ENCODE measurements at regions not wholly inside any gene's neighbourhood (a gene's known extent, or its start where the extent isn't known, plus 50 kb on each side); places are given as distances from the start of the nearest gene placed in this dataset.
"Not testable (repeated sequence)": the region's sequence is repeated elsewhere in the genome, so short reads cannot be mapped to it uniquely, and the experiment has no call there.

DNA sequence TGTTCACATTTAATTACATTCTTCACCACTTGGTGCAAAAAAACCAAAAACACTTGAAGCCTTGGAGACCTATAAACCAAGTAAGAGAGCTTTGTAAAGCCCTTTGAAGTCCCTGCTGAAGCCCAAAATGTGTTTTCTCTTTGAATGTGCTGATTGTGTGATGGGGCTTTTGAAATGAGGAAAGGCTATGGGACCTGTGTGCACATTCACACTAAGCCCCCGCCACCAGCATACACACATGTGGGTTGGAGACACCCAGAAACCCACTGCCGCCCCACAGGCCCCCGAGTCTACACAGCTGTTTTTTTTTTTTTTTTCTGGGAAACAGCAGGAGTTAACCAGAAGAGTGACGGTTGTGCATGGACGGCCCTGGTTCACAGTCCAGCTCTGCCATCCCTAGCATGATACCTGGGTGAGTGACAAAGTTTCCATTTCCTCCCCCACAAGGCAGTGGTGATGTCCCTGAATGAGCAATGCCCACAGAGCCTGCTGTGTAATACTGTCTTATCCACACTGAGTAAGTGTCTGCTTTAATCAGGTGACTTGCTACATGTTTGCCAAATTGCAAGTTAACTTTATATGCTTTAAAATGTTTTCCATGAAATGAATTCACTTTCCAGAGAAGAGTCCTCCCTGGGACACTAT lies 154.6 kb upstream of the GDF10 start:
- DNase-seq, result no peak

DNA sequence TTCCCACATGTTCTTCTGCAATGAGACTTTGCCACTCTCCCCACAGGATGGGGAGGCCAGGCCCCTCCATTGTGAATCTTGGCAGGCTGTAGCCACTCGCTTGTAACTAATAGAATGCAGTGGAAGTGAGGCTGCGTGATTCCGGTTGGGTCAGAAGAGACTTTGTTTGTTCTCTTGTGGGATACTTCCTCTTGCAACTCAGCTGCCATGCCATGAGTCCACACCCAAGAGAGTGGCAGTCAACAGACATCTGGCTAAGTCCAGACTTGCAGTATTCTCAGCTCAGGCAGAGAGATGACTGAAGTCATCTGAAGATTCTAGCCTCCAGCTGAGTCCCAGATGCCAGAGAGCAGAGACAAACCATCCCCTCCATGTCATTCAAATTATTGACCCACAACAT lies 153.4 kb upstream of the GDF10 start:
- DNase-seq, result no peak

DNA sequence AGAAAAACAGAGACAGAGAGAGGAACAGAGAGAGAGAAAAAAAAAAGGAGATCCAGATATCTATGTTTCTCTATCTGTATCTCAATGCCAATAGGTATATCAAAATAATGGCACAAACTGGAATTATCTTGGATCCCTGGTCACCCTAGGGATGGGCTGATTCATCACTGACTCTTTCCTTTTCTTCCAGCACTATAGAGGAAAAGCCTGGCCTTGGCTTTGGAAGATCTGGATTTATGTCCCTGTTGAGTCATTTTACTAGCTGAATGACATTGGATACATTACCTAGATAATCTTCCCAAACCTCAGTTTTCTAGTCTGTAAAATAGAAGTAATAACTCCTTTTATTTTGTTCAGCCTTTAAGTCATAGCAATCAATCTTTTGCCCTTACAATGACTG lies 152.8 kb upstream of the GDF10 start:
- DNase-seq, result no peak

DNA sequence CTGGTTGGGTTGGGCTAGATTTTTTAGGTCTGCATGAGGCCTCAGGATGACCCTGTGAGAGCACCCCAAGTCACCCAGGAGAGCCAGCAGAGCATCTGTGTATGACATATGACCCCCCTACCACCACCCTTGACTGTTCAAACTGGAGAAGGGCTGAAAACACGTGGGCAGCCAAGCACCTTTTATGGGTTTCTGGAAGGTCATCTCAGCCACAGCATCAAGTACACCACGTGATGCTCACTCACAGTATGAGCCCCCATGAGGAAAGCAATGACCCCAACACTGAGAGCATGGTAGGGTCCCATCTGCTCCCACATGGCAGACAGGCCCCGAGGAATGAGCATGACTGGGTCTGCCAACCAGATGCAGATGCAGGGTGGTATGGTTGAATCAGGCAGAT lies 149.4 kb upstream of the GDF10 start:
- DNase-seq, result no peak

DNA sequence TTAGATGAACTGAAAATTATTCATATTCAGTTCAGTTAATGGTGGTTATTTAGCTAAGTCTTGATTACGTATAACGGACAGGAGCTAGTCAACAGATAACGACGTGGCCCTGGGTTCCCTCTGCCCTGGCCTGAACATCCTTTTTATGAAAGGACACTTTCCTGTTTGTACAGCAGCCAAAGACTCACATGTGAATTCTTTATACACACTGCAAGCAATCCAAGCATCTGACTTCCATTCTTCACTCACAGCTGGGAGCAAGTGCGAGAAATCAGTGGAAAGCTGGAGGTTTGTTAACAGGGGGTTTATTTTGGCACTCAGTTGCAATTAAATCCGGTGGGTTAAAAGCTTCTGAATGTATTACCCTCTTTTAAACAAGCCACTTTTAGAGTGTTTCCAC lies 148.1 kb upstream of the GDF10 start:
- DNase-seq, result no peak

DNA sequence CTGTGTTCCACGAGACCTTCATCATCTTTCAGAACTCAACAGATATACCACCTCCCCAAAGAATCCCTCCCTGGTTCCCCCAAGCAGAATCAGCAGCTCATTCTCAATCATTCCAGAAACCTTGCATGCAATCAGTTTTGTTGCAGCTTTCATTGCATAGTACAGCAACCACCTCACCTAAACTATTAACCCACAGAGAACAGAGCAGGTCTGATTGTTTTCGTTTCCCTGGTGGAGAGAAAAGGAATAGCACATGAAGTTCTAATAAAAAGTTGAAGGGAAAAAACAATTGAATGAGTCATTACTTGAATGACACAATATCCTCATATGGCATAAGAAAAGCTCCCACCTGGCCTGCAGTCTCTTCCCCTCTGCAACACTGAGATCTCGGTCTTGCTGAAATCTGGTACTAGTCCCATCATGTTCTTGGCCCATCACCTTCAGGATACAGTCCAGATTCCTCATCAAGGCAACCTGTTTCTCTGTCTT lies 147.1 kb upstream of the GDF10 start:
- no peak for DNase-seq

DNA sequence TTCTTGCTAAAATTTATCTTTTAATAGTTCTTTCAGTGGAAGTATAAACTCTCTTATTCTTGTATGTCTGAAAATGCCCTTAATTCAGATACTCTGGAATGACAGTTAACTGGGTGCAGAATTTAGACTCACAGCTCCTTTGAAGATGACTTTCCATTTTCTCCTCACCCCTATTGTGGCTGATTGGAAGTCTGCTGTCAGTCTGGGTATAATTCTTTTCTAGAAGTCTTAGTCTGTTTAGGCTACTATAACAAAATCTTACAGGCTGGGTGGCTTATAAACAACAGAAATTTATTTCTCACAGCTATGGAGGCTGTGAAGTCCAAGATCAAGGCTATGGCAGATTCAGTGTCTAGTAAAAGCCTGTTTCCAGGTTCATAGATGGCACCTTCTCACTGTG lies 145.2 kb upstream of the GDF10 start:
- no peak for DNase-seq

DNA sequence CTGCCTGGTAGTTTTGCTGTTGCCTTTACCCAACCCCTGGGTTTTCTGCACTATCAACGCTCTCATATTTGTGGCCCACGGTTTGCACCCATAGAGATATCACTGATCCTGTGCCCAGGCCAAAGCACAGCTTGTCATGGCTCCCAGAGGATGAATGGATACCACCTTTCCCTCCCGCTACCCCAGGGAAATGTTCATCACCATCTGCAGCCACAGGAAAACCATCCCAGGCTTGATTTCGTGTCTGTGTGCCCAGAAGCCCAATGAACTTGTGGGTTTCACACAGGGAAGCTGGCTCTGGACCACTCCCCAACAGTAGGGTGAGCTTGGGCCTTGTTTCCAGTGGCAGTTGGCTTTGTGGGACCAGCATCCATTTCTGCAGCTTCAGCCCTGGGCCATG lies 143.1 kb upstream of the GDF10 start:
- DNase-seq, result no peak

DNA sequence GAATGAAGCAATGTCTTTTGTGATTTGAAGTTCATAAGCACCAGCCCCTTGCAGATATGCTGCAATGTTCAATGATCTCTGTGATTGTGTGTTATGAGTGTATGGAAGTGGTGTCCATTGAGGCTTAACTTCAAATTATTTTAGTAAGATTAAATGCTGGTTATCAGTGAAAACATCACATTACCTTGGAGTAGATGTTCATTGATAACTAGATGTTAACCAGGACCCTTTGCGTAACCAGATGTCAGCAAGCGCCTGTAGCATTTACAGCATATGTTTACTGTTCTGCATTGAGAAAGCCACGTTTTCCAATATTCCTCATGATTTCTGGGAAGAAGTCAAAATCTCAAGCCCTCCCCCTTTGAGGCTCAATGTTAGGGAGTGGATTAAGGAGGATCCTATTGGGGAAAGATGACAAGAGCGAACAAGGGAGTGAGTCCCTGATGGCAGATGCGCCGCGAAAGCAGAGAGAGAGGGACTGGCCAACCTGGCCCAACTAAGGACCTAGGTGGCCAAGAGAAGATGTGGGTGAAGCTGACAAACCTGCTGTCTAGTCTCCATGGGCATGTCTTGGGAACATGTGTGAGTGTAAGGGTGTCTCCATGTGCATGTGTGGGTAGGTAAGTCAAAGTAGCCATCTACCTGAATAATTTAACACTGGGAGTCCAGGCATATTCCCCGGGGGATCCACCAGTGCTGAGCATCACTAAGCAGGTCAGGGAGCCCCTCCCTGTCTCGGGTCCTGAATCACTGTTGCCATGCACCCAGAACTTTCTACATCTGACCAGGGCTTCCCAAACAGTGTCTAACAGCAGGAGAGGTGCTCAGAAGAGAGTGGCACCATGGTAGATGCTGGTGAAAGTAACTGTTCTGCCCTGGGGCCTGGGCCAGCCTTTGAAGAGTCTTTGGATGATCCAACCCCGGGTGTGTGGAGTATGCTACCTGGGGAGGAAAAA lies 141.6 kb upstream of the GDF10 start:
- no peak for DNase-seq

DNA sequence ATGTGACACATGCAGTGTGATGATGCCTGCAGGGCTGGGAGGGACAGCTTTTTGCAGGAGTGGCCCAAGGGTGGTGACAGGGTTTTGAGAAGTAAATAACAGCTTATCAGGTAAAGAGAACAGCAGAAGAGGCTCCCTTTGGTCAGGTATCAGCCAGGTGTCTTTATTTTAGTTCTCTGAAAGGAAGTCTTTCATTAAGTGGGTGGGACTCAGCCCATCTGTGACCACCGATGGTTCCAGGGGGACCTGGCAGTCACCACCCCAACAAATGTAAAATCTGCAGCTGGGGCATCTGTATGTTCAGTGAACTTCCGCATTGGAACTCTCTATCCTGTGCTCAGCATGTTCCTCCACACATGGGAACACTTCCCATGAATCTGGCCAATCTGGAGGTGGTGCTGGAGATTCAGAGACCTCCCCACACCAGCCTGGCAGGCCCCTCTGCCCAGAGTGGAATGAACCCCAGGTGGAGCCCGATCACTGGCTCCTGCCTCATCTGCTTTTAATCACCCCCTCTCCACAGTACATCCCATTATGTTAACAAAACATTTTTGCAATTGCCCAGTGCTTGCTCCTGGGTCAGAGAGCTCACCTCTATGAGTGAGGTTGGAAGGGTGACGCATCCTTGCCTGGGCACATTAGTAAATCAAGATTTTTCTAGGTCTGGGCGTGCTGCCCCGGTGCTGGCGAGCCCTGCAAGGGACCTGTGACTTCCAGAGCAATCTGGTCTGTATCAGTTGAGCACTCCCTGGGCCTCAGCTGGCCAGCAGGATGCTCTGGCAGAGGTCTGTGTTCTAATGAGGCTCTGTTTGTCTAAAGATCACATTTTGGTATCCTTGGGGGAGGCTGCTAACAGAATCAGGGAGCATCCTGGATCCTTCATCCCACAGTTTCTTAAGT lies 140.4 kb upstream of the GDF10 start:
- no peak for DNase-seq

DNA sequence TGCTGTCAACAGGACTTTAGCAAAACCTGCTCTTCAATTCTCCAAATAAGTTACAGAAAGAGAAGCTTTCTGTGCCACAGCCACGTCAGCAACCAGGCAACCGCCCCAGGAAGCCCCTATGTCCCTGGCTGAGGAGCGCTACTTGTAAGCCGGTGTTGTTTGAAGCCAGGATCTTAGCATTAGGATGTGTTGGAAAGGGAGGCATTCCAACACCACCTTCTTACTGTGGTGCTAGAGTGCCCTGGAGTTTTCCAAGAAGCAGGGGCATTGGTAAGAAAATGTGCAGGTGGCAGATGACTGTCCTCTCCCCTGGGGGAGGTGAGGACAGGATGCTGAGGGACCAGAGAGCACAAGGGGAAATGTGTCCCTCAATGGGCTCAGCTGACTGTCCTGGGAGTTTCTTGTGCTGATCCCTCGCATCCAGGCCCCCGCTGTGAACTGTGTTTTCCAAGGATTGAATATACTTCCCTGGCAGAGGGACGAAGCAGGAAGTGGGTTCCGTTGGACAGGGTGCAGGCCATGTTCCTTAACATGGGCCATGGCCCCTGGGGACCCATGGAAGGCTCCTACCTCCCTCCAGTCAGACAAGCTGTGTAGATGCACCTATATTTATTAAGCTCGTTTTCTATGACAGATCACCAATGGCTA lies 139.6 kb upstream of the GDF10 start:
- DNase-seq, result no peak

DNA sequence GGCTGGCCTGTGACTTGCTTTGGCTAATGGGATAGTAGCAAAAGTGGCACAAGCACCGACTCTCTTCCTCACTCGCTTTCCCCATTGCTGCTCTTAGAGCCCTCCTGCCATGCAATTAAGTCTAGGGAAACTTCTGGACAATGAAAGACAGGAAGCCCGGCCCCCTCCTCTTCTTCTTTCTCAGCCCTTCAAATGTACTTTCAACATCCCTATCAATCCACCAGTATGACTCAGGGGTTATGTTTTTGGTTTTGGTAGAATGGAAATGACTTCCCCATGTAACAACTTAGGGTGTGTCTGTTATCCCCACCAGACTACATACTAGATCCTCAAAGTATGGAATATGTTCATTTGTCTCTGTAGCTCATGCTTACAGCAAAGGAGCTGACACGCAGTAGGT lies 139.0 kb upstream of the GDF10 start:
- no peak for DNase-seq

DNA sequence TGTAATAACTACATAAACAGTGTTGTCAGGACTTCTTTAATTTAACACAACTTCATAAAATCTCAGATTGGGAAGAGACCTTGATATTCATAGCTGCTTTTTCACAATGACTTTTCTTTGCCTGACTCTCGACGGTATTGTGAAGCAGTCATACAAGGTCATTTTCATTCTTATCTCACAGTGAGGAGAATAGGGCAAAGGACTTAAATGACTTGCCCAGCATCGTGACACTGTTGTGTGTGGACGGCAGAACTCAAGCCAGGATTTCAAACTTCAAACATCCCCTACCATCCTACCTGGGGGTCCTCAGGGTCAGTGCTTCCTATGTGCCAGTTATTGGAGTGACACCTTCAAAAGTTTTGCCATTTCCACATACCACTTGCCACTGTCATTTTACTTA lies 138.5 kb upstream of the GDF10 start:
- DNase-seq, result no peak

DNA sequence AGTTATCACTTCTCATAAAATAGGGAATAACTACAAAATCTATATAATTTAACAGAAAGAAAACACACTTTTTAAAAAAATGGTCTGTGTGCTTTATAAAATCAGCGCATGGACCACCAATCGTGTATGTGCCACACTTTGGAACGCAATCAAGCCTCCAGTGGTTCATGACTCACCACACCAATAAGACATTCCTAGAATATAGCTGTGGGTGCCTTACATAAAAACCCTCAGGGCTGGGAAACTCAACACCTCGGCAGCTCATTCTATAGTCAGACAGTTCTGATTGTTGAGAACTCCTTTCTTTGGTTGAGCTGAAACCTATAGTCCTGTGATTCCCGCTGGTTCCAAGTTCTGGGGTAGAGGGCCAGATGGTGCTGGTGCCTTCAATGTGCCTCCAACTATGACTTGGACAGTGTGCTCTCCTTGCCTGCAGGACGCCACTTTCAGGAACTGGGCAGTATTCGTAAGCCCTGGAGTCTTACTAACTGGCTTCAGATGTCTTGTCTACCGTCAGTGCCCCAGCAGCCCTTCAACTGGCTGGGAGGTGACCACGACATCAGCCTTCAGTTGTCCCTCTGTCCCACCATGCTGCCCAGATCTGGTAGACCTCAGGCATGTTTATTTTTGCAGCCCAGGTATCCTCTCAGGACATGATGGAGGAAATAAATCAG lies 135.7 kb upstream of the GDF10 start:
- no peak for DNase-seq

DNA sequence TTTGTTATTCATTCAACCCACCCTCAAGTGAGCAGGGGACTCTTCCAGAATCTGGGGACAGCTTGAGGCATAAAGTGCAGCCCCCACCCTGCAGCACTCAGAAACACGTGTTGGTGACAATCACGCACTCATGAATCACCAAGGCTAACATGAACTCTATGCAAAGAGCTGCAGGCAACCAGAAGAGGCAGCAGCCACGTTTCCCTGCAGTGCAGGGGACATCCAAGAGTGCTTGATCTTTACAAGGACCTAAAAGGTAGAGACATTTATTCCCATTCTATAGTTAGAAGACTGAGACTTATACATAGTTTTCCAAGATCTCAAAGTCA lies 135.2 kb upstream of the GDF10 start:
- DNase-seq, result no peak

DNA sequence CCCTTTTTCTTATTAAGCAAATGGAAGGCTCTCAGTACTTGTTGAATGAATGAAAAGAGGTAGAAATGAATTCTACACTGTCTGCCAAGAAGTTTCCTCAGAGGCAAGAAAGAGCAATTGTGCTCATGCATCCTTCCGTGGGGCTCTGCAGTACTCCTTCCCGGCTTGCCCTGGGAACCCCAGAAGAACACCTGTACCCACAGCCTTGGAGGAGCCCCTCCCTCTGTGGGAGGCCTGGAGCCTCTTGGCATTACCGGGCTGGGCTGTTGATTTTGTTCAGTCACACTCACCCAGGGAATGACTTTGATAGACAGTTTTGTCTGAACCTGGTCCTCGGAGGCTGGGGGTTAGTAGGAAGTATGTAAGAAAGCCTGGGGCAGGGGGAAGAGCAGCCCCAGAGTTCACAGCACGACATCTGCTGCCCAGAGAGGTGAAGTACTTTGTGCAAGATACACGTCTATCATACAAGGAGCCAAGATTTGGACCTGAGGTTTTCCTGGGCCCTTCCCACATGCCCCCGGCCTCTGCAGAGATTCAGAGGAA lies 134.8 kb upstream of the GDF10 start:
- no peak for DNase-seq

DNA sequence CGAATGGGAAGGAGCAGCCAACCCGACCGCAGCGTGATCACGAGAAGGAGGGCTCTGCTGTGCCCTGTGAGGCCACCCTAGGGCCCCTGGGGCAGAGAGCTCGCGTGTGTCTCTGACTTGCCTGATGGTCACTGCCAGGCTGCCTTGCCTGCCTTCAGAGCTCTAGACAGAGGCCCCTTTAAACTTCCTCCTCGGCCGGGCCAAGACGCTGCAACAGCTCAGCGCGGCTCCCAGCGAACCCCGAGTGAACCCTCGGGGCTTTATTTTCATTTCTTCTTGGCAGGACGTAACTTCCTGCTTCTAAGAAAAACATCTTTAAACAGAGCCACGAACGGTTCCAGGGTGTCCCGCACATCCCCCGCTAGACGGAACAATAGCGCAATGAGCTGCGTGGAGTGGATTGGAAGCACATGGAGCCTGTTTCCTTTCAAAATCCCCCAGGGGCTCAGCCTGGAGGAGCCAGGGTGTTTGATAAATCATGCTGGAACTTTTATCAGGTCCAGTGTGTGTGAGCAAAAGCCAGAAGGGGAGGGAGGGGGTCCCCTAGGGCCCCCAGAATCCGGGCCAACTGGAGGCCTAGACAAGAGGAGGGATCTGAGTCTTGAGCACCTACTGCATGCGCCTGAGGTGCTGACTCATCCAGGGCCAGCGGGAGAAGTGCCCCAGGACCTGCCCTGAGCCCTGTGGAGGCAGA lies 134.1 kb upstream of the GDF10 start:
- DNase-seq, result peak; percentile 26

DNA sequence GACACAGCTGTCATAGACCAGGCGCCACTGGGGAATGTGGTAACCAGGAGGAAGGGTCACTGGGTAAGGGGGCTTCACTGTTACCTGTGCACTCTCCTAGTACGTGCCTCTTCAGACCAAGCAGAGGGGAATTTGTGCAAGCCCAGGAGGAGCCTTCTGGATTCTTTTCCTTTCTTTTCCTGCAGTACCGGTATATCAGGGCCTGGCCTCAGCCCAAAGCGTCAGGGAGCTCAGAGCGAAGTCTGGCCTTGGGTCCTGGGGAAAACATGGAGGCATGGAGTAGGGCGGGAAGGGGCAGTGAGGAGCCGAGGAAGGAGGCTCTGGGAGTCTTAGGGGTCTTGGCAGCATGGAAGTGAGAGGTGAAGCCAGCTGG lies 133.6 kb upstream of the GDF10 start:
- no peak for DNase-seq

DNA sequence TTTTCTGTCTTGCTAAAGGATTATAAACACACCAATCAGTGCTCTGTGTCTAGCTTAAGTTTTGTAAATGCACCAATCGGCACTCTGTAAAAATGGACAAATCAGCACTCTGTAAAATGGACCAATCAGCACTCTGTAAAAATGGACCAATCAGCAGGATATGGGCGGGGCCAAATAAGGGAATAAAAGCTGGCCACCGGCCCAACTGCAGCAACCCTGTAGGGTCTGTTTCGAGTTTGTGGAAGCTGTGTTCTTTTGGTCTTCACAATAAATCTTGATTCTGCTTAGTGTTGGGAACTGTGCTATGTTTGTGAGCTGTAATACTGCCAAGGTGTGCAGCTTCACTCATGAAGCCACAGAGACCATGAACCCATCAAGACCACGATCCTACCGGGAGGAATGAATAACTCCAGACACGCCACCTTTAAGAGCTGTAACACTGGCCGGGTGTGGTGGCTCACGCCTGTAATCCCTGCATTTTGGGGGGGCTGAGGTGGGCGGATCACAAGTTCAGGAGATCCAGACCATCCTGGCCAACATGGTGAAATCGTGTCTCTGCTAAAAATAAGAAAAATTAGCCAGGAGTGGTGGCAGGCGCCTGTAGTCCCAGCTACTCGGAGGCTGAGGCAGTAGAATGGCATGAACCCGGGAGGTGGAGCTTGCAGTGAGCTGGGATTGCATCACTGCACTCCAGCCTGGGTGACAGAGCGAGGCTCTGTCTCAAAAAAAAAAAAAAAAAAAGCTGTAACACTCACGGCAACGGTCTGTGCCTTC lies 133.0 kb upstream of the GDF10 start:
- DNase-seq, result not testable (repeated sequence)

DNA sequence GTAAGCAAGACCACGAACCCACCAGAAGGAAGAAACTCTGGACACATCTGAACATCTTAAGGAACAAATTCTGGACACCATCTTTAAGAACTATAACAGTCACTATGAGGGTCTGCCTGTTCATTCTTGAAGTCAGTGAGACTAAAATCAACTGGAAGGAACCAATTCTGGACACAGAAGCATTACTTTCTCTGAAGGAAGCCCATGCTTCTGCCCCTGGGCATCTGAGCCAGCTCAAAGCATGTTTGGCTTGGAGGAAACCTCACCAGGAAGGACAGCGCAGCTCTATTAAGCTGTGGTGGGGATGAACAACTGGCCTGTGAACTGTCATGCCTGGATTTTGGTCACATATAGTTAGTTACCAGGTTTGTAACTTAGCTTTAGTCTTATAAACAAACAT lies 132.4 kb upstream of the GDF10 start:
- DNase-seq, result no peak

DNA sequence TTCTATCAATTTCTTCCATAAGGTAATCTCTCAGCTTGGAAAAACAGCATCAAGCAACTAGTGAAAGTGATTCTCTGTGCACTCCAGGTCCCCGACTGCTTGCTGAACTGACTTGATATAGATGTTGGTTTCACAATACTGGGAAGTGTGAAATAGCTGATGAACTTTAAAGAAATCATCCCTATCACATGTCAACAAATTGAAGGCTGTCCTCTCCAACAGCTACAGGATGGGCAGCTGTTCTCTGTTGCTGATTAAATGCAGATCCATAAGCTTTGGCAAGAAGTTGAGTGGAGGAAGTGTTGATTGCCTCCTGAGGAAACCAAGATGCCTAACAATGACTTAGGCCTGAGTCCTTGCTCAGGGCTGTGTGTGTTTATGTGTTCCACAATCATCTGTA lies 130.4 kb upstream of the GDF10 start:
- no peak for DNase-seq

Data from stimulated activated CD4-positive, alpha-beta T cell treated with anti-CD3 and anti-CD28 coated beads, Interleukin-12 subunit alpha, Interleukin-12 subunit beta, amount 100 ng/mL, for 4 hours (primary cell).